Left hindlimb (tissue), 1 donor: ENCODE measurements at regions not wholly inside any gene's neighbourhood (a gene's known extent, or its start where the extent isn't known, plus 50 kb on each side); places are given as distances from the start of the nearest gene placed in this dataset.
"Not testable (repeated sequence)": the region's sequence is repeated elsewhere in the genome, so short reads cannot be mapped to it uniquely, and the experiment has no call there.

ENCODE experiments used
- DNase-seq: peaks from one replicate; pipeline ENCODE4 v3.0.0-alpha.2; 2018

DNA sequence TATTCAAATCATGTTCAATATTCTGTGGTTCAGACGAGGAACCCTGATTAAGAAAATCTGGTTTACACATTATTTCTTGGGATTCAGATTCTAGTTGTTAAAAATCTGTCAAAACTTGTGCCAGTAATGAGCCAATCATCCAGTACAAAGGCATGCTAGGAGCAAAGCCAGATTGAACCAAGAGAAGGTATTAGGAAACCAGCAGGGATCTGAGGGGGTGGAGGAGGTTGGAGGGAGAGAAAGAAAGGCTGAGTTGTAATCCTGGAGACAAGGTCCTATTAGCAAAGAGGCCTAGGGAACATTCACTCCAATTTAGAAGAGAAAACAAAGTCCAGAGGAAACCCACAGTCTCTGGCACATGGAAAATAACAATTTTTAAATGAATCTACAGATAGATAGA is 352.9 kb downstream of the LTN1 start:
- DNase-seq: no peak

DNA sequence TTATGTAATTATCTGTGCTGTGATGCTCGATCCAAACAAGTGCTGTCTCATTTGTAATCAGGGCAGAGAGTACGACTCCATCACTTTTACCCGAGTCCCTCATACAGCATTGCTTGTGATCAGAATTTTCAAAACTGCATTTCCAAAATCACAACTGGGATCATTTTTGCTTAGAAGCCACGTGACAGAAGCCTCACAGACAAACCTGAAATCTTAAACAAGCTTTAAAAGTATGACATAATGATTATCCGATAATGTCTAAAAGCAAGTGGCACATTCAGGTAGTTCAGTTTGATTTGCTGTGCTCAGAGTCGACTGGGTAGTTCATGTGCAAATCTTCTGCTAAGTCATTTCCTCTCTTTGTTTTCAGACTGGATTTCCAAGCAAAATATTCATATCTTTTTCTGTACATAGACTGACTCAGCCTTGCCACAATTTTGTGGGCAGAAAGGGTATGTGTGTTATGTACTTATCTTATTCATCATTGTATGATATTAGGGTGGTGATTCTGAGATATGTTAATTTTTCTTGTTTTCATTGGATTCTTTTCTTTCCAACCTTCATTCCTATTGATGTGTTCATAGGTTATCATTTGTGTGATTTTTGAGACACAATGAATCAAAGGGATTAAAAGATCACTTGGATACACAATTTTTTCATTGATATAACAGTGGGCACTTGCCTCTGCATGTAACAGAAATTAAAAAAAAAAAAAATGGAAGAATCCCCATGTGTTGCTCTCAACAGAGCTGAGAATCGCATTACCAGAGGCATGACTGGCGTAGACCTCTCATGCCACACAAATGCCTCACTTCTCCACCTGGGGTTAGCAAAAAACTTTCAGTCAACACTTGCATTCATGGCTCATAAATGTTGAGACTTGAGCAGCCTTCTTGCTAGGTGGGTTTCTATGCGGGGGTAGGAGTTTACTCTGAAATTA is 355.7 kb downstream of the LTN1 start:
- no peak for DNase-seq

- DNase-seq: no peak
Measured at GRCh38 chr21:28635541-28635940, 357.1 kb downstream of the LTN1 start.

GRCh38 chr21:28633839-28634555 is 358.7 kb downstream of the LTN1 start:
- DNase-seq: no peak

DNA sequence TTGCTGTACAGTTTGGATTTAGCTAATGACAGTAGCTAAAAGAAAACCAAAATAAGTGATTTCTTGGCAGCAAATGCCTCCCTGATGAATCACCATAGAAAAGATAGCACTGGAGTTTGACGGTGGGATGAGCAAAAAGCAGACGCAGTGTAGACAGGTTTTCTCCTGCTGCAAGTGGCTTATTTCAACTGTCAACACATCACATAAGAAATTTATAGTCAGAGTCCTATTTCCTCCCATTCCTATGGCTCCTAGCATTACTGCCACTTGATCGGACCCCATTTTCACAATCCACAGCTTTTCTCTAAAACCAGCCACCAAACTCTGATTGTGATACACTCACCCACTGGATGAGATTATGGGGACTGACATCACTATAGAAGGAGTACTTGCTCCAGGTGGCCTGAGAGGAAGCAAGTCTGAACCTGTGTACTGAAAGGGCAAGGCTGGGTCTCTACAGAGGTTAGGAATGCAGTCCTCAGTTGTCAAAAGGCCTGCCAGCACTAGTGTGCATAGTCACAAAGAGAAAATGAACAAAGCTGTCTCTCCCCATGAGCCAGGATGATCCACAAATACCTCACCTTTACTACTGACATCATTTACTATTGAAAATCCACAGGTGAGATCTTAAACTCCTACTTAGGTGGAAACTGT is 359.8 kb downstream of the LTN1 start:
- no peak for DNase-seq

DNA sequence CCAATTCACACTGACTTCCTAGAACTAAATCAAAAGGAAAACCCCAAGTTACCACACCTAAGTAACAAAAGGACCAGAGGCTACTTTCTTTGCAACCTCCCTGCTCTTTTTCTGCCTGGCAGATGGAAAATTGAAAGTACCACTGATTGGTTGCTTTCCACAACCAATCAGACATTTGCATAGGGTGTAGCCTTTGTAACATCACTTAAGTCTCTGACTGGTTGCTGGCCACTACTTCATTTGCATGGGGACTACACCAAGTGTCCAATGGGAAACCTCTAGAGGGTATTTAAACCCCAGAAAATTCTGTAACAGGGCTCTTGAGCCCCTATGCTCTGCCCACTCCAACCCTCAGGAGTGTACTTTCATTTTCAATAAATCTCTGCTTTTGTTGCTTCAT is 365.0 kb downstream of the LTN1 start:
- DNase-seq: no peak

DNA sequence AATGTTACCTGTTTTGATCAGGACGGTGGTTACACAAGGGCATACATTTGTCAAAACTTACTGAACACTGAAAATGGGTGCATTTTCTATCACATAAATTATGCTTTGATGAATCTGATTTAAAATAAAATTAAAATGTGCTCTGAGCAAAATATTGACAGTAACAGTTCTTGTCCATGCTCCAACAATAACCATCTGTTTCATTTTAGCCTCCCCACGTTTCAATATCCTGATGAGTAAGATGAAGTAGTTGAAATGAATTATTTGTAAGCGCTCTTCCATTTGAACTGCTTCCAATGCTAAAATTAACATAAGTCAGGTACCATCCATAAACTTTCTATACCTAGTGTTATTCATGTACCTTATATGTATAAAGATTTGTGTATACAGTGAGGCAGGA is 365.4 kb downstream of the LTN1 start:
- no peak for DNase-seq

DNA sequence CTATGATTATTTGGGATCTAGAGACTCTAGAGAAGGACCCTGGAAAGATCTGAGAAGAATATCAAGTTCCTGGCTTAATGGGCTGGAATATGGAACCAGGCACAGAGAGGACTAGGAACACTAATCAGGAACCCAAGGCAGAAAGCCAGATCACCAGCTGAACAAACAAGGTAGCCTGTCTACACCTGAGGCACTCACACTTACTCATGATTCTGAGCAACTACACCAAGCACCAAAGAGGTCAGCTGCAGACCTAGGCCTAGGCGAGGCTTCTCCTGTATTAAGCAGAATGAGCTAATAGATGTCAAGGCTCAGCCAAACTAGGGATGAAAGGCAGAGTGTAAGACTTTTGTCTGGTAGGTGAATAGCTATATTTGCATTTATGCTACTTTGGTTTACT is 368.1 kb downstream of the LTN1 start:
- DNase-seq: no peak

GRCh38 chr21:28617300-28617699 is 375.4 kb downstream of the LTN1 start:
- no peak for DNase-seq

DNA sequence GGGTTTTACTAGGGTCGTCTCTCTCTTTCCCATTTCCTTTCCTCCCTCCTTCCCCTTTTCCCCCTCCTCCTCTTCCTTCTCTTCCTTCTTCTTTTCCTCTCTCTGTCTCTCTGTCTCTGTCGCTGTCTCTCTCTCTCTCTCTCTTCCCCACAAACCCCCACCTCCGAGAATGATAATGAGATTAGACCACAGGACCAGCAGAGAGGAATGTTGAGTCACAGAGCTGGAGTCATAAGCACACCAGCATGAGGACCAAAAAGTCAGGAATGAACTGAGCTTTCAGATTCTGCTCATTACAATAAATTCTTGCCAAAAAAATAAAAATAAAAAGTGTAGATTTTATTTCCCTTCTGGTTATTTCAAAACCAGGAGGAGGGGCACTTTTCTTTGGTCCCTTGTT is 377.4 kb downstream of the LTN1 start:
- DNase-seq: no peak

DNA sequence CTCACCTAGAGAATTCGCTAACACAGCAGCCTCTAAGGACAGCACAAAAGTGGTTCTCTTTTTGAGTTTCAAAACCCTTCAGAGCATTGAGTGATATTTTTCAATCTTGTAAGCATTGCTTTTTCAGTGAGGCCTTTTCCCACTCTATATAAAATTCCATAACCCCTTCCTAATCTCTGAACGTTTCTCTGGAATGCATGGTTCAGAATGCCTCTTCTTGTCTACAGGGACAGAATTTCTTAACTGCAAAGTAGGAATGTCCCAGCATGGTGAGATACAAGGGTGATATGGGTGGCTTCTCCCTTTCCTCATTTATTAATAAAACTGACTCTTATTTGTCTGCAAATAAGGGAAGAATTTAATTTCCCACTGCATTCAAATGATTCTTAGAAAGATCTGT is 377.9 kb downstream of the LTN1 start:
- DNase-seq: no peak

DNA sequence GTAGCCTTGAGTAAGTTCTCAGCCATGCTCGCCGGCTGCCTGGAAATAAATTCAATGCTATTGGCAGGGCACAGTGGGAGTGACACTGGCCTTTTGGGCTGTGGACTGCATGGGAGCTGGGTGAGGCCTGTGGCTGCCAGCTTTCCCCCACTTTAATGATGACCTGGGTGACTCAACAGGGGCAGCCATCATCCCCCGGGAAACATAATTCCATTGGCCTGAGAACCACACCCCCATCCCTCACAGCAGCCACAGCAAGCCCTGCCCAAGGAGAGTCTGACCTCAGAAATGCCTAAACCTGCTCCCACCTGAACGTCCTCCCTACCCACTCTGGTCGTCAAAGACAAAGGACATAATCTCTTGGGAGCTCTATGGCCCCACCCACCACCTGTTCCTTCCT is 384.0 kb downstream of the LTN1 start:
- DNase-seq: no peak

DNA sequence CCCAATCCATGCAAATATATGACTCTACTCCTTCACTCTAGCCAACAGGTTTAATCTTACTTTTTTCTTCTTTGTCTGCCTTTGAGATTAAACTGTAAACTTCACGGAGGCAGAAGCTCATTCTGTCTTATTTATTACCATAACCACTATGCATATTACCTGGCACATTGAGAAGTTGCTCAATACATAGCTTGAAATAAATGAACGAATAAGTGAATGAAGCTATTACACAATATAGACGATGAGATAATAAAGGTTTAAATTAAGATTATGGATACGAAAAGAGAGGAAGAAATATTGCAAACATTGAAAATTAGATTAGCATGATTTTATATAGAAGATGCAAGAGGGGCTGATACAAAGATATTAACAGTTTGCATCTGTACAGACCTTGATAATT is 385.1 kb downstream of the LTN1 start:
- no peak for DNase-seq

DNA sequence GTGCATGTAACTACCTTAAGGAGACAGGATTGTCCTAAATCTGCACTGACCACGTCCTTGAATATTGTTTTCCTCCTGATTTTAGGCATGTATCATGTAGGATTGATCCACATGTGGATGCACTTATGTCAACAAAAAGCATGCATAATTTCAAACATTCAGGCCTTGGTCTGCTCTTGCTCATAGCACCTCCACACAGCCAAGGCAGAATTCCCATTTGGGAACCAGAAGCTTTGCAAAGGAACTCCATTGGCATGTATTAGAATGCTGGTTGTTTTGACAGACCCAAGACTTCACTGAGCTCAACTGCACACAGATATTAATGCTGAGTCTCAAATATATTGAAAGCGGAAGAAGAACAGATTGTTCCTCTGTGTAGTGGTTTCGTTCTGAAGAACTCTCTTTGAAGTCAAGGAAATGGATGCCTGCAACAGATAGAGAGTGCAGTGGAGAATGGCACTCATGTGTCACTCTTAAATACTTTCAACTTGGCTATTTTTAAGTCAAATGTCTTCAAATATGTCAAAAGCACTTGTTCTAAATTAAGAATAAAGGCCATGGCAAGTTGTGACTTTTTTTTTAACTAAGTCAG is 387.6 kb downstream of the LTN1 start:
- DNase-seq: no peak

DNA sequence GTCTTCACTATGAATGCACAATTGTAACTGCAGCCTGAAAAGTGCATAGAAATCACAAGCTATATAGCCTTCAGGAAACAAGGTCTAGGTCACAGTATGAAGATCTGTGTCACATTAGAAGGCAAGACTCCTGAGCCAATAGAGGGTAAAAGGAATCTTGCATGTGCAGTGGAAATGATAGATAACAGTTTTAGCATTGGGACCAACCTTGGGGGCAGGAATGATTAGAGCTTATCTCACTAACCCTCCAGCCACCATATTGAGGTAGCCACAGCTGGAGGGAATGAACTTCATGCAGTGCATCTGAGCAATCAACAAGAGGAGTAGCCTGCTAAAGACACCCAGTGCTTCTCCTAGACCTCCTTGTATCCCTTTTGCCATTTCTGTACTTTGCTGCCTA is 390.1 kb downstream of the LTN1 start:
- DNase-seq: no peak

DNA sequence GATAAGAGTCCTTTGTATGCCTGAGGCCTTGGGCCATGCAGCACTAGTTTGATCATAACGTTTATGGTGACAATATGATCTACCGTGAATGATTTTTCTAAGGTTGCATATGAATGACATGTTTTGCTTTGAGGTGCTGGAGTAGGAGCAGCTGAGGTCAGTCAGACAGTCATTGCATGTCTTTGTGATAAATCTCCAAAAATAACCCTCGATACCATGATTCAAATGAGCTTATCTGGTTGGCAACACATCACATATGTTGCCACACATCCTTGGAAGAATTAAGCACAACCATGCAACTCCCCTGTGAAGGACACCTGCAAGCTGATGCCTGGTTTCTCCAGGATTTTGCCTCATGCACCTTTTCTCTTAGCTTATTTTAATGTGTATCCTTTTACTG is 394.5 kb downstream of the LTN1 start:
- DNase-seq: no peak

DNA sequence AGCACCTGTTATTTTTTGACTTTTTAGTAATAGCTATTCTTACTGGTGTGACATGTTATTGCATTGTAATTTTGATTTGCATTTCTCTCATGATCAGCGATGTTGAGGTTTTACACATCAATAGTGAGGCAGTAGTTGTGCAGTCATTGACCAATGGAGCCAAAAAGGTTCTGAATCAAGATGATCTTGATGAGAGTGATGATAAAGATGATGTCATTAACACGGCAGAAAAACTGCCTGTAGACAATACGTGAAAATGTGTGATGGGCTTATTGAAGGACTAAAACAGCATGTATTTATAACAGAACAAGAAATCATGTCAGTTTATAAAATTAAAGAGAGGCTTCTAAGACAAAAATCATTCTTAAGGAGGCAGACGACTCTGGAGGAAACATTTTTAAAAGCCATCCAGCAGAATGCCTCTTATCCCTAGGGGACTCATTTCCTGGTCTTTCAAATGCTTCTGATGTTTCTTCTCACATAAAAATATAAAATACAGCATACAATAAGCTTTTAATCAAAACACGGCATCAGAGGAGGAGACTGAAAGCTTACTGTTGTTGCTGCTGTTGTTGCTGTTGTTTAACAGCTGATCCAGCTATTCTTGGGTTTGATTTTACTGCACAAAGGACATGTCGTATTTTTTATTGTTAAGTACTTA is 400.3 kb downstream of the LTN1 start:
- DNase-seq: no peak

- DNase-seq: no peak
Measured at GRCh38 chr21:28590676-28591075, 402.0 kb downstream of the LTN1 start.

DNA sequence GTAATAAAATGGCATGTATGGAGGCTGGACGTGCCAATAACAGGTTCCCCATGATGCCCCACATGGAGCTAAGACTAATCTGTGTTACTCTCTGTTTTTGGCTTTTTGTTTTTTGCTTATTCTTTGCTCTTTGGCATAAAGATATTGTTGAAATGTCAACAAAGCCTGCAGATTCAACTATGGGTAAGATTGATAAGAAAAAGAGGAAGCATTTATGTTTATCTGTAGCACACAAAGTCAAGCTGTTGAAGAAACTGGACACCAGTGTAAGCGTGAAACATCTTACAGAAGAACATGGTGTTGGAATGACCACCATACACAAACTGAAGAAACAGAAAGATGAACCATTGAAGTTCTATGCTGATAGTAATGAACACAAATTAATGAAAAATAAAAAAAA is 402.7 kb downstream of the LTN1 start:
- DNase-seq: no peak

DNA sequence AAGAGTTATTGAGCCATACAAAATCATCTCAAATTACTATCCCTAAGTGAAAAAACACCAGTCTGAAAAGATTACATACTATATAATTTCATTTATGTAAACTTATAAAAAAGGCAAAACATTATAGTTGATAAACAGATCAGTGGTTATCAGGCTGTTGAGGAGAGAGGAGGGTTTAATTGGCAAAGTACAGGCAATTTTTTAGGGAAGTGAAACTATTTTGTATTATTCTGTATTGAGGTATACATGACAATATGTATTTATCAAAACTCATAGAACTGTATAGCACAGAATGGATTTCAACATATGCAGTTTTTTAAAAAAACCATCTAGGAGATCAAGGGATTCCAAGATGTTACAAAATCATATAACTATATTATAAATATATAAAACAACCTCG is 403.7 kb downstream of the LTN1 start:
- DNase-seq: no peak

DNA sequence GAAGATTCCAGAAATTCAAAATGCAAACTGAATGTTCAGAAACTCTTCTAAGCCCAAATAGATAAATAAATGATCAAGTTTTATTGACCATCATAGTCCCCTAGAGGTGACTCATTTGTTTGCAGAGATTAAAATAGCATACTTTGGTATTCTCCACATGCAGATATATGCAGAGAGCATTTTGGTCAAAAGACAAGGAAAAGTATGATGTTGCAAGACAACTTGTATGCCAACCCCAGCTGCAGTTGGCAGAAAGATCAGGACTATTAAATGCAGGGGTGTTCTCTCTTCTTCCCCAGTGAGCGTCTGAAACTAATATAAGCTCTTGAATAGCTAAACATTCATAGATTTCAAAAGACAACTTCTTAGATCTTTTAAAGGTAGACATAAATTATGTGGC is 404.9 kb downstream of the LTN1 start:
- no peak for DNase-seq

GRCh38 chr21:28581976-28582375 is 410.7 kb downstream of the LTN1 start:
- no peak for DNase-seq

DNA sequence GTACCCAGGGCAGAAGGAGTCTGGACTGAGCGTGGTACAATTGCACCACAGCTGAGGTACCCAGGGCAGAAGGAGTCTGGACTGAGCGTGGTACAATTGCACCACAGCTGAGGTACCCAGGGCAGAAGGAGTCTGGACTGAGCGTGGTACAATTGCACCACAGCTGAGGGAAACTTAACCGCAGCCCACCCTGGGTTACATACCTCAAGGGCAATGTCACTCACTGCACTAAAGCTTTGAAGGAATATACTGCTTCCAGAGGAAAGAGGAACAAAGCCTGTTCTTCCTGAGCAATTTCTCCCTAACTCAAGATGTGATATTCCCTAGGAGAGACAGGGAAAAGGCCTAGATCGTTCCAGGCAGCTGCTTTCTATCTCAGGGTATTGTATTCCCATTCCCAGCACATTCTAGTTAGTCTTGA is 411.4 kb downstream of the LTN1 start:
- DNase-seq: not testable (repeated sequence)
